CD14-positive monocyte (primary cell): ENCODE measurements at regions not wholly inside any gene's neighbourhood (a gene's known extent, or its start where the extent isn't known, plus 50 kb on each side); places are given as distances from the start of the nearest gene placed in this dataset.

Experiments used
- DNase-seq, 3 donors: peaks; one replicate each; pipeline ENCODE4 v3.0.0-alpha.2; 2011 to 2022
- H2AFZ ChIP-seq: 2 replicates; pipeline ENCODE4 v1.6.0; 2012; ENCODE audit warnings: mild to moderate bottlenecking, low read depth, low read length, inconsistent platforms; ENCODE audit not compliant: insufficient read depth, poor library complexity, severe bottlenecking
- H3K27ac ChIP-seq, 2 donors: 1 replicate in 1 of 2; 2 replicates in 1 of 2; pipeline ENCODE4 v1.5.1; 2012 to 2013; ENCODE audit warnings: low read length in 2 of 2, control low read depth in 1 of 2, inconsistent platforms in 1 of 2, low read depth in 1 of 2, mild to moderate bottlenecking in 1 of 2
- H3K27me3 ChIP-seq, 2 donors: one replicate each; pipeline versions ENCODE4 v1.6.0 to v1.6.1; 2011 to 2013; ENCODE audit warnings: low read length in 2 of 2; ENCODE audit not compliant: control insufficient read depth in 2 of 2, insufficient read depth in 2 of 2
- H3K36me3 ChIP-seq, 2 donors: replicated peaks in 1 of 2; 1 replicate in 1 of 2; 2 replicates in 1 of 2; pipeline versions ENCODE4 v1.5.1 to v1.6.1; 2012 to 2013; ENCODE audit warnings: low read length in 2 of 2, control low read depth in 1 of 2, inconsistent platforms in 1 of 2, mild to moderate bottlenecking in 1 of 2; ENCODE audit not compliant: insufficient read depth in 2 of 2, control insufficient read depth in 1 of 2
- H3K4me1 ChIP-seq, 2 donors: 1 replicate in 1 of 2; 2 replicates in 1 of 2; pipeline versions ENCODE4 v1.5.1 to v1.6.1; 2012 to 2013; ENCODE audit warnings: low read length in 2 of 2, control low read depth in 1 of 2, inconsistent platforms in 1 of 2, mild to moderate bottlenecking in 1 of 2, moderate library complexity in 1 of 2; ENCODE audit not compliant: insufficient read depth in 2 of 2, control insufficient read depth in 1 of 2
- H3K4me2 ChIP-seq: replicated peaks from 2 replicates; pipeline ENCODE3; 2012; ENCODE audit warnings: low read length, moderate library complexity, mild to moderate bottlenecking; ENCODE audit not compliant: poor library complexity, severe bottlenecking; ENCODE audit errors: extremely low read depth
- H3K4me3 ChIP-seq, 3 experiments: fragments of 200-600 bp in 1 of 3; sonication (generic) in 1 of 3; replicated peaks in 1 of 3; 1 replicate in 2 of 3; 2 replicates in 1 of 3; pipeline ENCODE4 v1.5.1; 2011 to 2013; ENCODE audit warnings: low read length in 3 of 3, mild to moderate bottlenecking in 3 of 3, control low read depth in 2 of 3, low read depth in 2 of 3, inconsistent platforms in 1 of 3, moderate library complexity in 1 of 3
- H3K79me2 ChIP-seq: 2 replicates; pipeline ENCODE4 v1.6.0; 2012; ENCODE audit warnings: mild to moderate bottlenecking, control low read depth, inconsistent platforms, low read length, moderate library complexity; ENCODE audit not compliant: insufficient read depth
- H3K9ac ChIP-seq: 2 replicates; pipeline ENCODE4 v1.6.0; 2017; ENCODE audit warnings: low read length, mild to moderate bottlenecking; ENCODE audit not compliant: insufficient read depth, poor library complexity, severe bottlenecking
- H3K9me3 ChIP-seq, 2 donors: replicated peaks in 1 of 2; 1 replicate in 1 of 2; 2 replicates in 1 of 2; pipeline versions ENCODE4 v1.5.1 to v1.6.1; 2012 to 2013; ENCODE audit warnings: low read length in 2 of 2, control low read depth in 1 of 2; ENCODE audit not compliant: control insufficient read depth in 1 of 2, insufficient read depth in 1 of 2
- H4K20me1 ChIP-seq: 2 replicates; pipeline ENCODE4 v1.6.0; 2012; ENCODE audit warnings: mild to moderate bottlenecking, low read length, control low read depth, moderate library complexity; ENCODE audit not compliant: insufficient read depth
- H3K27ac Mint-ChIP-seq, 7 donors: one replicate each; pipeline ENCODE4 v1.8.0; 2020; ENCODE audit warnings: mild to moderate bottlenecking in 7 of 7, mixed read lengths in 7 of 7, moderate library complexity in 6 of 7, inconsistent platforms in 2 of 7
- H3K27me3 Mint-ChIP-seq, 3 donors: one replicate each; pipeline ENCODE4 v1.8.0; 2021 to 2022; ENCODE audit warnings: low read depth in 3 of 3, mild to moderate bottlenecking in 3 of 3, mixed read lengths in 3 of 3, moderate library complexity in 3 of 3, inconsistent platforms in 1 of 3
- H3K36me3 Mint-ChIP-seq, 2 donors: one replicate each; pipeline ENCODE4 v1.8.0; 2020; ENCODE audit warnings: mixed read lengths in 2 of 2, inconsistent platforms in 1 of 2, mild to moderate bottlenecking in 1 of 2
- H3K4me1 Mint-ChIP-seq: one replicate; pipeline ENCODE4 v1.8.0; 2020; ENCODE audit warnings: mild to moderate bottlenecking, mixed read lengths
- H3K4me3 Mint-ChIP-seq, 2 donors: one replicate each; pipeline ENCODE4 v1.8.0; 2020; ENCODE audit warnings: mild to moderate bottlenecking in 2 of 2, mixed read lengths in 2 of 2, moderate library complexity in 1 of 2
- H3K9me3 Mint-ChIP-seq, 7 donors: one replicate each; pipeline ENCODE4 v1.8.0; 2020 to 2022; ENCODE audit warnings: mixed read lengths in 7 of 7, mild to moderate bottlenecking in 6 of 7, moderate library complexity in 6 of 7, inconsistent platforms in 2 of 7
- WGBS: methylation state at CpG from one replicate; pipeline ENCODE4 v1.1.5; 2013; ENCODE audit warnings: missing lambda C conversion rate; ENCODE audit not compliant: insufficient coverage; 5-methylcytosine and 5-hydroxymethylcytosine counted together
- intact Hi-C, 2 donors: fragments of 100-400 bp; cut with micrococcal nuclease; formaldehyde crosslinking; loops; one replicate each; pipeline versions ENCODE4 v1.15.0 to v1.15.1; 2023
- TF ChIP-seq, protein P1 (sequence below): fragments of 200-600 bp; IDR thresholded peaks from one replicate; pipeline ENCODE4 v1.8.0; 2022; ENCODE audit warnings: antibody characterized with exemption, mild to moderate bottlenecking

DNA sequence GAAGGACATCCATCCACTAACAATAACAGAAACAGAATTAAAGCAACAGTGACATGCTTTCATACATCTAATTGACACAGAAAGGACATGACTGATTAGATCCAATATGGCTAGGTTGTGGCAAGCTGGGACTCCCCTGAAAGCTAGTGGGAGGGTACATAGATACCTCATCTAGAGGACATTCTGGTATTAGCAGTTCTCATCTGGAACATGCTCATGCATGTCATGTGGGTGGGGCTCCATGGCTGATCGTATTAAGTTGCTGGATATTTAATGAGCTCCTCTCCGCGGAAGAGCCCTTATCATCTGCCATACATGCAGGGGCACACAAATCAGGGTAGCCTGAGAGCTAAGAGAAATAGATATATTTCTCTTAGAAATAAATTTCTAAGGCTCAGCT lies 358.9 kb downstream of the ICE1 start:
- Histone ChIP-seq H3K79me2 (no peaks in the 10 kb centered on the region), H3K27me3 (no peaks in the 10 kb centered on the region), H2AFZ (no peak overlapping the region), H3K9ac (no peak overlapping the region), H3K36me3 (no peaks in the 10 kb centered on the region), H3K9me3 (no peaks in the 10 kb centered on the region), H3K4me3 (no peak overlapping the region), H3K27ac (no peak overlapping the region), H4K20me1 (no peaks in the 10 kb centered on the region), H3K4me1 (no peaks in the 10 kb centered on the region), H3K4me2 (no peak overlapping the region)
- H3K4me3 Mint-ChIP-seq = no peak overlapping the region
- H3K27ac Mint-ChIP-seq = no peak overlapping the region
- H3K4me1 Mint-ChIP-seq = no peaks in the 10 kb centered on the region
- WGBS = no CpG with 5 or more reads among the region's 3 CpGs
- DNase-seq = no peak
- no peaks in the 10 kb centered on the region for H3K36me3 Mint-ChIP-seq
- H3K9me3 Mint-ChIP-seq = peaks cover 0 to 2% (median 0%) of the 10 kb centered on the region in 7 donors
- TF ChIP-seq, protein P1, sequence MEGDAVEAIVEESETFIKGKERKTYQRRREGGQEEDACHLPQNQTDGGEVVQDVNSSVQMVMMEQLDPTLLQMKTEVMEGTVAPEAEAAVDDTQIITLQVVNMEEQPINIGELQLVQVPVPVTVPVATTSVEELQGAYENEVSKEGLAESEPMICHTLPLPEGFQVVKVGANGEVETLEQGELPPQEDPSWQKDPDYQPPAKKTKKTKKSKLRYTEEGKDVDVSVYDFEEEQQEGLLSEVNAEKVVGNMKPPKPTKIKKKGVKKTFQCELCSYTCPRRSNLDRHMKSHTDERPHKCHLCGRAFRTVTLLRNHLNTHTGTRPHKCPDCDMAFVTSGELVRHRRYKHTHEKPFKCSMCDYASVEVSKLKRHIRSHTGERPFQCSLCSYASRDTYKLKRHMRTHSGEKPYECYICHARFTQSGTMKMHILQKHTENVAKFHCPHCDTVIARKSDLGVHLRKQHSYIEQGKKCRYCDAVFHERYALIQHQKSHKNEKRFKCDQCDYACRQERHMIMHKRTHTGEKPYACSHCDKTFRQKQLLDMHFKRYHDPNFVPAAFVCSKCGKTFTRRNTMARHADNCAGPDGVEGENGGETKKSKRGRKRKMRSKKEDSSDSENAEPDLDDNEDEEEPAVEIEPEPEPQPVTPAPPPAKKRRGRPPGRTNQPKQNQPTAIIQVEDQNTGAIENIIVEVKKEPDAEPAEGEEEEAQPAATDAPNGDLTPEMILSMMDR = no peak
- intact Hi-C loops = no loop called here
- H3K27me3 Mint-ChIP-seq = no peaks in the 10 kb centered on the region

DNA sequence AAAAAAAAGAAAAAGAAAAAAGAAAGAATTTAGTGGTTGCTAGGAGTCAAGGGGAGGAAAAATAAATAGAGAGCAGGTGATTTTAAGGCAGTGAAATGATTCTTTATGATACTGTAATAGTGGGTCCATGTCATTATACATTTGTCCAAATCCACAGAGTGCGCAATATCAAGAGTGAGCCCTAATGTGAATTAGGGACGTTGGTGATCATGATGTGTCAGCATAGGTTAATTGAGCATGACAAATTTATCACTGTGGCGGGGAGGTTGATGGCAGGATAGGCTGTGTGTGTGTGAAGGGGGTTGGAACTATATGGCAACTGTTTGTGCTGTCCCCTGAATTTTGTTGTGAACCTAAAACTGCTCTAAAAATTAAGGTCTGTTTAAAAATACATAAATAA lies 357.8 kb downstream of the ICE1 start:
- Mint-ChIP-seq H3K36me3 (no peaks in the 10 kb centered on the region), H3K9me3 (peaks cover 0 to 8% (median 2%) of the 10 kb centered on the region in 7 donors), H3K4me1 (no peaks in the 10 kb centered on the region), H3K4me3 (no peak overlapping the region), H3K27ac (no peak overlapping the region), H3K27me3 (no peaks in the 10 kb centered on the region)
- Histone ChIP-seq H3K4me2 (no peak overlapping the region), H3K4me1 (no peaks in the 10 kb centered on the region), H3K9ac (no peak overlapping the region), H4K20me1 (no peaks in the 10 kb centered on the region), H3K9me3 (no peaks in the 10 kb centered on the region), H3K27ac (no peak overlapping the region), H3K27me3 (no peaks in the 10 kb centered on the region), H2AFZ (no peak overlapping the region), H3K36me3 (no peaks in the 10 kb centered on the region), H3K79me2 (no peaks in the 10 kb centered on the region), H3K4me3 (no peak overlapping the region)
- 80% methylated on average over 1 of the region's 3 CpGs for WGBS
- intact Hi-C loops = no loop called here
- TF ChIP-seq, protein P1 = no peak
- DNase-seq = no peak
